HG03045 (cell line): ENCODE measurements at regions not wholly inside any gene's neighbourhood (a gene's known extent, or its start where the extent isn't known, plus 50 kb on each side); places are given as distances from the start of the nearest gene placed in this dataset.
"Not testable (repeated sequence)": the region's sequence is repeated elsewhere in the genome, so short reads cannot be mapped to it uniquely, and the experiment has no call there.

ENCODE experiments used
- ATAC-seq: cut with Tn5 transposase; IDR thresholded peaks from one replicate; pipeline ENCODE4 v1.9.1; 2021; ENCODE audit warnings: mild to moderate bottlenecking, moderate library complexity; ENCODE audit not compliant: unreplicated experiment

DNA sequence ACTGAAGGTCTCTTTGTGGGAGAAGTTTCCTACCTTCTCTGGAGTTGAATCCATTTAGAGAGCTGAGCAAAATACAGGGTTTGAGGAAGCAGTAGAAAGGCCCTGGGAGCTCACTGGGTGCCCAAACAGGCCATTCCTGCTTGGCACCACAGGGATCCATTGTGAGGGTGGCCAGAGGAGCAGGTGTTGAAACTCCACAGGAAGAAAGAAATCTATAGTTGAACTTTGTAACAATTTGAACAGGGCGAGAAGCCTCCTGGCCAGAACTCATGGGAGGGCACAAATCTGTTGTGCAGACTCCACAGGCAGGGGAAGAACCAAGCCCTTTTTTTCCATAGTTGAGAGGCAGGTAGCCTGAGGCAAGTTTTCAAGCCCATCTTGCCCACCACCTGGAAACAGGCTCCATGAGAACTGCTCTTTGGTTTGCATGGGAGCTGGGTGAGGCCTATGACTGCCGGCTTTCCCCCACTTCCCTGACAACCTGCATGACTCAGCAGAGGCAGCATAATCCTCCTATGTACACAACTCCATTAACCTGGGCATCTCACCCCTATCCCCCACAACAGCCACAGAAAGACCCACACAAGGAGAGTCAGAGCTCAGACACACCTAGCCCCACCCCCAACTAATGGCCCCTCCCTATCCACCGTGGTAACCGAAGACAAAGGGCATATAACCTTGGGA, 1053.0 kb downstream of the TSN start:
- no peak for ATAC-seq

DNA sequence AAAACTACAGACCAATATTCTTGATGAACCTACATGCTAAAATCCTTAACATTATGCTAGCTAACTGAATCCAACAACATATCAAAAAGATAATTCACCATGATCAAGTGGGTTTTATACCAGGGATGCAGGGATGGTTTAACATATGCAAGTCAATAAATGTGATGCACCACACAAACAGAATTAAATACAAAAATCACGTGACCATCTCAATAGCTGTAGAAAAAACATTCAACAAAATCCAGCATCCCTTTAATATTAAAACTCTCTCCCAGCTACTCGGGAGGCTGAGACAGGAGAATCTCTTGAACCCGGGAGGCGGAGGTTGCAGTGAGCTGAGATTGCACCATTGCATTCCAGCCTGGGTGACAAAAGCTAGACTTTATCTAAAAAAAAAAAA, 1056.8 kb downstream of the TSN start:
- ATAC-seq: not testable (repeated sequence)

DNA sequence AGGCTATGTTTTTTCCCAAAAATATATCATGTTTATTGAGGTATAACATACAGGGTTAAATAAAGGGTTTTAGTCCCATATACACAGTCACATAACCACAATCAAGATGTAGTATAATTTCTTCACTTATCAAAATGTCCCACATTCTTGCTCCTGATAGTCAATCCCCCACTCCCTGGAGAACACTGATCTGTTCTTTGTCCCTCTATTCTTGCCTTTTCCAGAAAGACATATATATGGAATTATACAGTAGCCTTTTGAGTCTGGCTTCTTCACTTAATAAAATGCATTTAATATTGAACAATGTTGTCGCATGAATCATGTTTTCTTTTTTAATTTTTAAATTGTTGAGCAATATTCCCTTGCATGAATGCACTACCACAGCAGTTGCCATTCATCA, 1059.7 kb downstream of the TSN start:
- ATAC-seq: no peak

DNA sequence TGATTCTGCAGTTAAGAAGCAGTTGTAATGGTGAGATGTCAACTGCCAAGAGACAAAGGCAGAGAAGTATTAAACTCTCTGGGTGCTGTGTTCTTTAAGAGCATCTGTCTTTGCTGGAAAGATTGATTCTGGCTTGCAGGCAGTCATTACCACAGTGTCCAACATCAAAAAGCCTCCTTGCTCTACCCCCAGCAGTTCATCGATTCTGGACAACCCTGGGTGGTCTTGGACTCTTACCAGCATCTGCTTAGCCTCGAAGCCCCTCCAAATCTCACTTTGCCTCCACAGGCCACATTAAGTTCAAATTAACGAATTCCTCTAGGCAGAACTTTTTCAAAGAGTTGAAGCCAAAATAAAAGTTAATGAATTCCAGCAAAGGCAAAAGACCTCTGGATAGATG, 1061.4 kb downstream of the TSN start:
- ATAC-seq: no peak

DNA sequence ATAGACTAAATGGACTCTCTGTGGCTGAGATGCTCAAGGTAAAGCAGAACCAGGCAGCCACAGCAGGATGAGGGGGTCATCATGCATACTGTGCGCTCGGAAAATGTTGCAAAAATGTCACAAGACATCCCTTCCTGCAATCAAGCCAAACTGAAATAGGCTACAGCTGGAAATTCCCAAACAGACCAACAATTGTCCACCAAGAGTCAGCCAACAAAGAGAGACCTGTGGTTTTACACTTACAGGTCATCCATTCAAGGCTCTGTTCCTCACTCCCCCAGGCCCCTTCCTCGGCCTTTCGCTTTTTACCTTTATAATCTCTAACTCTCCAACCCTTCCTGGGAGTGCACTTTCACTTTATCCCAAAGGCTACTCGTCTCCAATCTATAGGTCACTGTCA, 1066.9 kb downstream of the TSN start:
- ATAC-seq: no peak

DNA sequence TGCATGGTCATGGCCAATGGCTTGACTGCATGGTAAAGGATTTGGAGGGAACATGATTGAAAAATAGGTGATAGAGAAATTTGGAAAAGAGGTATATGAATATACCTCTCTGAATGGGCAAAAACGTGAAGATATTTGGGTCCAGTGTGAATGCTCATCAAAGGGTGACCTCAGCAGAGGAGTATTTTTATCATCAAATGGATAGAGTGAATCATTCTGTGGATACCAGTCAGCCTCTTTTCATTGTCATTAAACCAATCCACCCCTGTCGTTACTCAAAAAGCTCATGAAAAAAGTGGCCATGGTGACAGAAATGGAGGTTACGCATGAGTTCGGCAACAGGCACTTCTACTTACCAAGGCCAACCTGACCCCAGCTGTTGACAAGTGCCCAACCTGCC, 1074.7 kb downstream of the TSN start:
- no peak for ATAC-seq

DNA sequence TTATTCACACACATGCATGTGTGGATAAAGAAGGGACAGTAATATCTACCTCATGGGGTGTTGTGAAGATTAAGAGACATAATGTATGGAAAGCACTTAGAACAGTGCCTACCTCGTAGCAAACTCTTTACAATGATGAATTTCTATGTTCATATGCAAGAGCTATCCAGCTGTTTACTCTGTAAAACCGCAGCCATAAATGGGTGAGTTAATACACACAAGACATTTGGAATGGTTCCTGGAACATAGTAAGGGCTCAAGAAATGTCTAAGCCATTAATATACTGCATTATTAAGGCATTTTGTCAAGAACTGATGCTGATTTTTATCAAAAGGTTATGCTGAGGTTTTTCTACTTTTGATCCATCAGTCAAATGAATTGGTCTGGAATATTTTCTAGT, 1076.2 kb downstream of the TSN start:
- ATAC-seq: no peak

DNA sequence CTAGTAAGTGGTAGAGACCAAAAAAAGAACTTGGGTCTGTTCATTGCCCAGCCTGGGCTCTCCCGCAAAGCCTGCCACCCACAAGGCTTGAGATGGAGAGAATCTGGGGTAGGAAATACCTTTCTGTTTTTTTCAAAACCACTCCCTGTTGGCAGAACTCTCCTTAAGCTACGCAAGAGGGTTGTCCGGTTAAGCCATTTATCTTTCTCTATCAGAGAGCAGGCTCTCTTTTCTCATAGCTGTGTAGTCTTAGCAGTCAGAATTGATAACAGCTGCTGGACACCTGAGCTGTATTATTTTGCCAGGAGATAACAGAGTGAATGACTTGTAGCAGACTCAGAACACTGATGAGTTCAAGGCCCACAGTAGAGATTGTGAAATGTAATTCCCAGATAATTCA, 1088.1 kb downstream of the TSN start:
- no peak for ATAC-seq

DNA sequence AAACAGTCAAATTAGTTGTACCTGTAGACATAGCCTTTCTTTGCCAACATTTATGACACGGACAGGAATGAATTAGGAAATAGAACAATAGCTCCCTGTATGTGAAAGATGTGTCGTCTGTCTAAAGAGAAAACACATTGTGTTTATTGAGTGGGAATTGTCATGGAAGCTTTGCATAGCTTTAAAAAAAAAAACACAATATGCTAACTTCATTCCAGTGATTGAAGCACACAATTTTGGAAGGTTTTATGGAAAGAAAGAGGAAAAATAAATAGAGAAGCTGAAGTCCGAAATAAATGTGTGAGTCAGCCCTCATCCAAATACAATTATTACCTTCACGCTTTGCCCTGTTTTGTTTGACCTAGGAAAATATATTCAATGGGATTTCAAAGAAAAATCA, 1095.7 kb downstream of the TSN start:
- no peak for ATAC-seq

DNA sequence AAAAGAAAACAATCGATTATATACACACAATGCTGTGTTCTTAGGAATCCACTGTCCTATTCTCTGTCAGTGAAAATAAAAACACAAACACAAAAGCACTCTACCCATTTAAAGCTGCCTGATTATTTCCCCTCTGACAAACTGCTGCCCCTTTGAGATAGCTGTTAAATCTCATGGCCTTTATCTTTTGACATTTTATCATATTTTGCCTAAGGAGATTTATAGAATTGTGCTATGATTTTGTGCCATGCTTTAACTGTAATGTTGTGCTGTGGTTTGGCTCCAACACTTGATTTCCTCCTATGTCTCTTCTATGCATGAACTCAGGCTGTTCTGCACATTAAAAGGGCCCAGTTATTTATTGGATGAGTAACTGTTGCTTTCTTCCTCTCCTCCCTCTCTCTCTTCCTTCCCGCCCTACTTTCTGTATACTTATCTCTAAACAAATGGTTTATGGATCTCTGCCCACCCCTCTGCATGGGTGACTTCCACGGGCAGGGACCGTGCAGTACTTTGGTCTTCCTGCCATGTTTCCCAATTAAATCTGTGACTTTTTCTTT, 1096.6 kb downstream of the TSN start:
- ATAC-seq: no peak

DNA sequence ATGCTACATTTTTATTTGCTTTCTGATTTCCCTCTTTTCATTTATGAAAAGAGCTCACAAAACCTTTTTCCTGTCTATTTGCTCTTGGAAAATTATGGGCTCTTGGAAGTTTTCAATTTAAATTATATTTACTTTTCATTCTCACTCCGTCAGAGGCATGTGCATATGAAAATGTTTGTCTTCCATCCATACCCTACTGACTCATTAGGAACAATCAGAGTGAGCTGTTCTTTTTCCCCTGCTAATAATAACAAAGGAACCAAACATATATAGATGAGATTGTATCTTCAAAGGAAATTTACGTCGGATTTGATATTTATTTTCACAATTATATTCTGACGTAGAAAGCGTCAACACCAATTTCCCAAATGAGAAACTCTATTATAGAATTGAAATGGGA, 1101.2 kb downstream of the TSN start:
- ATAC-seq: no peak

DNA sequence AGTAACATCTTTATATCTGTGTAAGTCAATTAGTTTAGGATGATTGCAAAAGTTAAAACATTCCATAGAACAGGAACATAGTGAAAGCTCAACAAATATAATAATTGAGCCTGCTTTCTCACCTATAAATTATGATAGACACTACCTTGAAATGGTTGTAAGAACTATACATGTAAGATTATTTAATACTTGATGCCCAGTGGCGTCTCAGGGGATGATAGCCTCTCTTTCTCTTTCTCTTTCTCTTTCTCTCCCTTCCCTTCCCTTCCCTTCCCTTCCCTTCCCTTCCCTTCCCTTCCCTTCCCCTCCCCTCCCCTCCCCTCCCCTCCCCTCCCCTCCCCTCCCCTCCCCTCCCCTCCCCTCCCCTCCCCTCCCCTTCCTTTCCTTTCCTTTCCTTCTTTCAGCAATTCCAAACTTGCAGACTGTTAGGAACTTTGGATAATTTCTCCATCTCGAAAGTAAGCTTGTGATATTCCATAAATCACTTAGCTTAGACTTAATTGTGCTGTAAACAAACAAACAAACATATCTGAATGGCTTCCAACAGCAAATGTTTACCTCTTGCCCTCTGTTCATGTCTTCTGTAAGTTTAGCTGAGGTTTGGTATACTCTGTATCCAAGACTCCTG, 1102.7 kb downstream of the TSN start:
- ATAC-seq: no peak

DNA sequence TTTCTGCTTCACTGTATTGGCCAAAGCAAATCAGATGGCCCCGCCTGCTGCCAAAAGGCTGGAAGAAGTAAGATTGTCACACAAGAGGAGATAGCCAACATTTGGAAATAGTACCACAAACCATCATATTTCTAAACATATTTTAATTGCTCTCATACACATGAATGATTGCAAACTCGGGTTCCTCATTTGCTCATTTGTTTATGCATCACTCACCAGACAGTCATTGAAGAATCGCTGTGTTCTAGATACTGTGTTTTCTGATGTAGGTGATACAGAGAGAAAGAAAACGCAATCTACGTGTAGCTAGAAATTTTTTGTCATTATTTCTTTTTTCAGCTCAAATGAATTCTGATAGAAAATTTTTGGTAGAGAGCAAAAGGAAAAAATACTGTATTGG, 1103.4 kb downstream of the TSN start:
- ATAC-seq: no peak

DNA sequence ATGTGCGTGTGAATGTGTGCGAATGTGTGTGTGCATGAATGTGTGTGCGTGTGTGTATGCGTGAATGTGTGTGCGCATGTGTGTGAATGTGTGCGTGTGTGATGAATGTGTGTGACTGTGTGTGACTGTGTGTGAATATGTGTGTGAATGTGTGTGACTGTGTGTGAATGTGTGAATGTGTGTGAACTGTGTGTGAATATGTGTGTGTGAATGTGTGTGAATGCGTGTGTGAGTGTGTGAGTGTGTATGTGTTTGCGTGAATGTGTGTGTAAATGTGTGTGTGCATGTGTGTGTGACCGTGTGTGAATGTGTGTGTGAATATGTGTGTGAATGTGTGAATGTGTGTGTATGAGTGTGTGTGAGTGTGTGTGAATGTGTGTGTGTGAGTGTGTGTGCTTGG, 1103.8 kb downstream of the TSN start:
- no peak for ATAC-seq

DNA sequence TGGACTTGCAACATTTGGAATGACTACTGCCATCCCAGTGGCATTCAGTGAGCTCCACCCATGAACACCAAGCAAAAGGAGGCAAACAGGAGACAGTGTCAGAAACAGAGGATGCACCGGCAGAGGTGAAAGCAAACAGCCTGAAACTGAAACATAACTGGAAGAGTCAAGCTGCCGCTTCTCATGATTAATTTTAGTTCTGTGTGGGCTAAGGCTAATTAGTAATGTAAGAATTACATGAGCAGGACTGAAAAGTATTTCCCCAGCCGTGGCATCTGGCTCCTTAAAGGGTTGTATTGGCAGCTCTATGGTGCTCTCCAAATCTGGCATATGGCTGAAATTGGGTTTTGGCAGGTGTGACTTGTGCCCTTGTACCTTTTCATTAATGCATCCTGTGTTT, 1108.1 kb downstream of the TSN start:
- no peak for ATAC-seq

DNA sequence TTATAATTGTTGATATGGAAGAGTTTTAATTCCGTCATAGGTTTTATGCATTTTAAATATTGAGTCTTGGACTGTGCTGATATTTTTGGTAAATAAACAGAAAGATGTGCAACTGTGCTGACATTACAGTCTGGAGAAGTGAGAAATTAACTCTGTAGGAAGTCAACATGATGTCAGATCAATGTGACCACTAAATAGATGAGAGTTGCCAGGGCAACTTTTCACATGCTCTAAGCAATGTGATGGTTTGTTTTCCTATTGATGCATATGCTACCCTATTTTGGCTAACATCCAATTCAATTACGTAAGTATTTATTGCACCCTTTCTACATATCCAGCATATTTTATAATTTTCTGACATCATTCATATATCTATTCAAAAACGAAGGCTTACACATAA, 1109.3 kb downstream of the TSN start:
- ATAC-seq: no peak

DNA sequence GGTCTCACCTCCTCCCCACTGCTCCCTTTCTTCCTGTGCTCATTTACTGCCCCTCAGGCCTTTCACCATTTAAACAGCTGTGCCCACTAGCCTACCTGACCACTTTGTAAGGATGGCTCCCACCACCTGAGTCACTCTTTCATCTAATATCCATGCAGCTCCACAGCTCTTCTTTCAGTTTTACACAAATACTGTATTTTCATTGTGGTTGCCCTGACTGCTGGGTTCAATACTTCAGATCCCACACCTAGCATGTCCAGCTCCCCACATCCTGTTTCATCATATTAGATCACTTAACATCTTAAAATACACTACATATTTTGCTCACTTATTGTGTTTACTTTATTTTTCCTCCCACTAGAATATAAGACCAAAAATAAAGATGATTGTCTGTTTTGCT, 1110.6 kb downstream of the TSN start:
- no peak for ATAC-seq

DNA sequence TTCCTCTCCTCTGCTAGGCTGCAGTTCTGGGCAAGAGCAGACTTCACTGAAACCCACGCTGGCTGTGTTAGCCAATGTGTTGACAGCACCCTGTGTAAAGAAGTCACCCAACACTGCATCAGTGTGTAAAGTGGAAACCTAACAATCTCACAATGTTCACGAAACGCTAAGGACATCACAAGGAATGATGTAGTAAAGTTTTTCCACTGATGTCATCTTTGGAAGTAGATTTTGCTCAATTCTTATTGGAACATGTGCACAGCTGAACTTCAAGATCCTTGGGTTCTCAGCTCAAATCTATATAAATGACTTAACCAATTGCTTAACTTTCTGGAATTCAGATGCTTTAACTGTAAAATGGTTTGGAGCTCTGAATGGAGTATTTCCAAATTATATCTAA, 1112.5 kb downstream of the TSN start:
- no peak for ATAC-seq

DNA sequence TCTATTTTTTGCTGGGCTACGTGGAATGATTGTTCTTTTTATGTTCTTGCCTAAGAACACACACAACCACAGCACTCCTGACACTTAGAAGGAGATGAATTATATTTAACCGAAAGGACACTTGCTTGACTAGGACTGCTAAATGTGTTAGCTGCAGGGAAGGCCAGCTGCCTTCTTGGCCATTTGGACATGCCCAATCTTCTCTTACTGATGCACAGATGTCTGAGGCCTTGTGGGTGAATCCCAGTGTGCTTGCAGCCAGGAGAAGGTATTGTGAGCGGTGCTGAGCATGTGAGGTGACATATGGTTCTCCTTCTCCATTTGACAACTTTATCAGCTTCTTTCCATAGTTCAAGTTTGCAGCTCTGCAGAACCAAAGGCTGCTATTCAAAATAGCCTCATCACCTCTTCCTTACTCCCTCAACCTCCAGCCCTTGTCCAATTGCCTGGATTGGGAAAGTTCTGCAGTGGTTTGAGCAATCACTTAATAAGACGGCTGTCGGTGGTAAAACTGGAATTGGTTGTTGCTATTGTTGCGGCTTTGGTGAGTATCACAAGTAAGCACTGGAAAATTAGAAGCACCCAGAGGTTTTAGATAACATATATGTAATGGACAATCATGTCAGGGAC, 1113.3 kb downstream of the TSN start:
- no peak for ATAC-seq

DNA sequence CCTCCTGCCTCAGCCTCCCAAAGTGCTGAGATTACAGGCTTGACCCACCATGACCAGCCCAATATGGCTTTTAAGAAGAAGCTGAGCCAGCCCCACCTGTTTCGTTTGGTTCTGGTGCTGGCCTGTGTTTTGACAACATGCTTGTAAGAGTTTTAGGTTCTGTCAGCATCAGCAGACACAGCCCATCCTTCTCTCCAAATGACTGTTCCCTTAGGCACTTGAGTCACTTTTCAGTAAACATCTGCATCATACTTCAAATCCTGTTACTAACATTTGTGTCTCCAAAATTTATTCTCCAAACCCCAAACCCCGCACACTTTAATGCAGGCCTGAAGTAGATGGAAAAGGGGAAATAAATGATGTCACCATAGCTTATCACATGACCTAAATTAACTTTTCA, 1118.5 kb downstream of the TSN start:
- ATAC-seq: no peak

DNA sequence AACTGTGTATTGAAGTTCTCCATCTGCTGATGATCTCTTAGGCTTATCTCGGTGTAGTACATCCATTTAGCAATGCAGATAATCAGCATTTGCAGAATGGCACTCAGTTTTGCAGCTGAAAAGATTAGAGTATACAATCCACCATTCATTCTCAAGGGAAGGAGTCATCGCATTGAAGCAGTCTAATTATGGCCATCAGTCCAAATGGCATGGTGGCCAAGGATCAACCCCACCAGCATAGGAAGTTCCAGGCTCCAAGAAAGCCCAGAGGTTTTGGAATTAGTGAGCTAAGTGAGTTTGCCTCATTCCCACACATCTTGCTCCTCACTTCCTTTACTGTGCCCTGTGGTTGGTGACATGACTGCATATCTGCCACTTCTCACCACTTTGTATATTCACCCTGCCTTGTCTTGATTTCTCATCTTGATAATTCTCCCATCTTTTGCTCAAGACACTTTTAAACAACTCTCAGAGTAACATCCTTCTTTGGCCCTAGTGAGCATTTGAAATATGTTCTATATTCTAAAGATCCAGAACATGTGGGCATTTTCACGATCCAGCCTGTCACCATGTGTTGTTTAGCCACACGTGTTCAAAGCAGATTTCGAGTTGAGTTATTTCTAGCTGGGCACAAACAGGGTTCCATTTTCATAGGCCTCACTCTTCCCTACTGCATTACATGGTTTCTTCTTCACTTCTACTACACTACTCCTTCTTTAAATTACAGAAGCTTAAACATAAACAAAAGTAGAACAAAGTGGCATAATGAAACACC, 1119.8 kb downstream of the TSN start:
- no peak for ATAC-seq

DNA sequence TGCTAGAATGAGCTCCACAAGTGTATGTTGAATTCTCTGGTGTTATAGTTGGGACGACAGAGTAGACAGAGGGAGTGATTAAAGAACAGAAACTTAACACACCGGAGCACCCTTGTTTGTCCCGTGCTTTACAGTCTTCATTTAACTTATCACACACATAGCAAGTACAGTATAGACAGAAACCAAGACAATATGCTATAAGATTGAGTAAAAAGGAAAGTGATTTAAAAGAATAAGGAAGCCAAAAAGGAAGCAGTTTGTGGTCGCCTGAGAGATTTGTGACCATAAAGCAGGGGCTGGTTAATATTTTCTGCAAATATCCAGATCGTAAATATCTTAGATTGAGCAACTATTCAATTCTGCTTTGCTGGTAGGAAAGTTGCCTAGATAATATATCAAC, 1128.4 kb downstream of the TSN start:
- no peak for ATAC-seq
